NCI-H1436 treated with DMSO at 0.1 percent for 48 hours (cell line): ENCODE measurements at regions not wholly inside any gene's neighbourhood (a gene's known extent, or its start where the extent isn't known, plus 50 kb on each side); places are given as distances from the start of the nearest gene placed in this dataset.
"Not testable (repeated sequence)": the region's sequence is repeated elsewhere in the genome, so short reads cannot be mapped to it uniquely, and the experiment has no call there.

ENCODE experiments used
- DNase-seq: peaks from one replicate; lab custom pipeline; 2025; lab: John Stamatoyannopoulos, UW

- DNase-seq = no peak
These were observed 73.2 kb upstream of the SGIP1 start for GRCh38 chr1:66460776-66461175.

DNA sequence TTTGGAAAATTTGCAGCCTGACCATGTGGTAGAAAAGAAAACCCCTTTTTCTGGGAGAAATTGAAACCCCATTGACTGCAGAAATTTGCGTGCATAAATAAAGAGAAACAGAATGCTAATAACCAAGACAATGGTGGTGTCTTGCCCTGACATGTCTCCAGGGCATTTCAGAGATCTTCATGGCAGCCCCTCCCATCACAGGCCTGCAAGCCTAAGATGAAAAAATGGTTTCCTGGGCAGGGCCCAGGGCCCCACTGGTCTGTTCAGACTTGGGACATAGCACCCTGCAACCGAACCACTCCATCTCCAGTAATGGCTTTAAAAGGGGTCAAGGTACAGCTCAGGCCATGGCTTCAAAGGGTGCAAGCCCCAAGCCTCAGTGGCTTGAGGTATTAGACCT lies 71.6 kb upstream of the SGIP1 start:
- DNase-seq = no peak

- DNase-seq = no peak
These were observed 69.6 kb upstream of the SGIP1 start for GRCh38 chr1:66464351-66464750.

DNA sequence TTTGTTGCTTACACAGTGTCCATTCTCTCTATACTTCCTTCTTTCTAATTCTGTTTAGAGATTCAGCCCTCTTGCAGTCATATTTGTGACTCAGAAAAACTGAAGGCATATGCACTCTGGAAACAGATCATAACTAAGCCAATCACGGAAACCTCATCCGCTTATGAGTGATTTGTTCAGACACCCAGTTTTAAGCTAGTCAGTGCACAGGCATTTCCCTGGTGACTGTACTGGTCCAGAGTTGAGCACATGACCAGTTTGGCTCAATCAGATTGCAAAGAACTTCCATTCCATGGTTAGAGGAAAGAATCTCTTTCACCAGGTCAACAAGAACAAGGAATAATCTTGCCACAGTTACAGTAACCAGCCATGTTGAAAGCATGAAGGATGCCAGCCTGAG lies 69.2 kb upstream of the SGIP1 start:
- no peak for DNase-seq

GRCh38 chr1:66466695-66467094 lies 67.3 kb upstream of the SGIP1 start:
- DNase-seq = not testable (repeated sequence)

DNA sequence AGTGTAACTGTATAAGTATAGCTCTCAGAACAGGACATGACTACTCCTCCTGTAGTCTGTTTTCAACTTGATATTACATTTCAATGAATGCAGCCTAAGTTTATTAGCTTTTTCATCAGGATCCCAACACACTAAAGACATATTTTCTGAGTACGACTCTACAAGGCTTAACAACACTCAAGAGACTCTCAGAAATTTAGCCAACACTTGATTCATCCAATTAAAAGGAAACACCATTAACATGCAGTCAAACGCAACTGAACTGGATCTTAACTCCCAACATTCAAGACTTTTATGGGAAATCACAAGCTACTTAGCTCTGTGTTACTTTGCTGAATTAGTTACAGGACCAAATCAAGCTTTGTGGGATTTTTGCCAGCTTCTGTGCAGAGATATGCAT lies 65.2 kb upstream of the SGIP1 start:
- DNase-seq = no peak

- no peak for DNase-seq
These were observed 58.0 kb upstream of the SGIP1 start for GRCh38 chr1:66475940-66476339.

DNA sequence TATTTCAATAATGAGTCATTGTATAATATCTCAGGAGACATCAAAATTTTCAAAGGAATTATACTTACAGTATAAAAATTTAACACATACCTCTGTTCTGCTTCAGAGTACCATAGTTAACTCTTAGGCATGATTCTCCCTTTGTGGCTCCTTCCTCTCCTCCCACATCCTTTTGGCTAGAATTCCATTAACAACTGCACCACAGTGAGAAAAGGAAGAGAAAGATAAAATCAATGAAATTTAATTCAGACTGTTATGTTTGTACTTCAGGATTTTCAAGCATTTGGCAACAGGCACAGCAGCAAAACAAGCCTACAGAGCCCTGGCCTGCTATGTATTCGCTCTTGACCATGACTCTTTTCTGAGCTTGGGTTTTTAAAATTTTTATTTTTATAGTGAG lies 57.2 kb upstream of the SGIP1 start:
- DNase-seq = no peak

- no peak for DNase-seq
These were observed 55.8 kb upstream of the SGIP1 start for GRCh38 chr1:66478116-66478515.

DNA sequence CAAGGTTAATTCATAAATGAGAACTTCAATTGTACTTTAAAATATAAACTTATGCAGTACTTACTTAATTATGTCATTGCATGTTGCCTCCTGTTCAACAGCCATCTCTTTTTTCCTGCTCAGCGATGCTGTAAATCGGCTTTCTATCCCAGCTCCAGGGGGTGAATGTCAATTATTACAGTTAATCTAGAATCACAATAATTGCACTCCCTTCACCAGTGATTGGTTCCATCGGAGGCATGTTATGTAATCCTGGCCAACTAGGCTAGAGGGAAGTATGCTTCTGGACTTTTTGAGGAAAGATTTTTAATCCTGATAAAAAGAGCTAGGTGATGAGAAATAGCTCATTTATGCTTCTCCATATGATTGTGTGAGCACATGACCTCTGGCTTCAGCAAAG lies 53.8 kb upstream of the SGIP1 start:
- no peak for DNase-seq

DNA sequence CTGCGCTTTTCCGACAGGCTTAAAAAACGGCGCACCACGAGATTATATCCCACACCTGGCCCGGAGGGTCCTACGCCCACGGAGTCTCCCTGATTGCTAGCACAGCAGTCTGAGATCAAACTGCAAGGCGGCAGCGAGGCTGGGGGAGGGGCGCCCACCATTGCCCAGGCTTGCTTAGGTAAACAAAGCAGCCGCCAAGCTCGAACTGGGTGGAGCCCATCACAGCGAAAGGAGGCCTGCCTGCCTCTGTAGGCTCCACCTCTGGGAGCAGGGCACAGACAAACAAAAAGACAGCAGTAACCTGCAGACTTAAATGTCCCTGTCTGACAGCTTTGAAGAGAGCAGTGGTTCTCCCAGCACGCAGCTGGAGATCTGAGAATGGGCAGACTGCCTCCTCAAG lies 52.7 kb upstream of the SGIP1 start:
- DNase-seq = not testable (repeated sequence)
